ENCODE measurements at regions not wholly inside any gene's neighbourhood (a gene's known extent, or its start where the extent isn't known, plus 50 kb on each side); places are given as distances from the start of the nearest gene placed in this dataset.

DNA sequence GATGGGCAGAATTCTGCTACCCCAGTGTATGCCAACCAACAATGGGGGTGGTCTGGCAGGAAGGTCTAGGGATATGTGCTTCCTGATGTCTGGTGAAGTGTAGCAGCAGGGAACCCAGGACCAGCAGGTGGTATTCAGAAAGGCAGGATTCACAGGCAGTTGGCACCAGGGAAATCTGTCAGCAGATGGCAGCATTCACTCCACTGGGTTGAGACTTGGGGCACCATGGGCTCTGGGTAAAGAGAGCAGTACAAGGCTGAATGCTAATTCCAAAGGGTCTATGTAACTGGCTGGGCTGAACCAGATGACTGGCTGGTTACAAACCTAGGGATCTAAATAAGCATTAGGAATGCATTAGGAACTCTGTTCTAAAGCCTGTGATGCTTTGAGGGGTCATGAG lies 466.9 kb upstream of the STXBP6 start:
- Histone ChIP-seq H3K27me3 (ENCODE audit: insufficient read depth, low read length) (no peaks in the 10 kb centered on the region), H3K27ac (ENCODE audit: low read depth, low read length) (no peak overlapping the region), H3K4me2 (ENCODE audit: insufficient read depth, low read length) (no peak overlapping the region), H3K4me3 (ENCODE audit: insufficient read depth, low read length) (no peak overlapping the region), H3K4me1 (ENCODE audit: insufficient read depth, low read length) (no peaks in the 10 kb centered on the region), H3K79me2 (ENCODE audit: insufficient read depth, low read length) (no peaks in the 10 kb centered on the region), H4K20me1 (ENCODE audit: insufficient read depth, low read length) (no peaks in the 10 kb centered on the region), H3K36me3 (ENCODE audit: insufficient read depth, low read length) (no peaks in the 10 kb centered on the region), H3K9me3 (ENCODE audit: low read depth, low read length) (peaks cover 8% of the 10 kb centered on the region), H2AFZ (ENCODE audit: low read length) (no peak overlapping the region)
- no peak for DNase-seq (ENCODE audit: insufficient read length, low spot score, missing footprints)
- TF ChIP-seq, protein P1, sequence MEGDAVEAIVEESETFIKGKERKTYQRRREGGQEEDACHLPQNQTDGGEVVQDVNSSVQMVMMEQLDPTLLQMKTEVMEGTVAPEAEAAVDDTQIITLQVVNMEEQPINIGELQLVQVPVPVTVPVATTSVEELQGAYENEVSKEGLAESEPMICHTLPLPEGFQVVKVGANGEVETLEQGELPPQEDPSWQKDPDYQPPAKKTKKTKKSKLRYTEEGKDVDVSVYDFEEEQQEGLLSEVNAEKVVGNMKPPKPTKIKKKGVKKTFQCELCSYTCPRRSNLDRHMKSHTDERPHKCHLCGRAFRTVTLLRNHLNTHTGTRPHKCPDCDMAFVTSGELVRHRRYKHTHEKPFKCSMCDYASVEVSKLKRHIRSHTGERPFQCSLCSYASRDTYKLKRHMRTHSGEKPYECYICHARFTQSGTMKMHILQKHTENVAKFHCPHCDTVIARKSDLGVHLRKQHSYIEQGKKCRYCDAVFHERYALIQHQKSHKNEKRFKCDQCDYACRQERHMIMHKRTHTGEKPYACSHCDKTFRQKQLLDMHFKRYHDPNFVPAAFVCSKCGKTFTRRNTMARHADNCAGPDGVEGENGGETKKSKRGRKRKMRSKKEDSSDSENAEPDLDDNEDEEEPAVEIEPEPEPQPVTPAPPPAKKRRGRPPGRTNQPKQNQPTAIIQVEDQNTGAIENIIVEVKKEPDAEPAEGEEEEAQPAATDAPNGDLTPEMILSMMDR (IDR thresholded peaks at IDR 0.05; ENCODE audit: extremely low read depth, low read depth, low read length), result no peak

DNA sequence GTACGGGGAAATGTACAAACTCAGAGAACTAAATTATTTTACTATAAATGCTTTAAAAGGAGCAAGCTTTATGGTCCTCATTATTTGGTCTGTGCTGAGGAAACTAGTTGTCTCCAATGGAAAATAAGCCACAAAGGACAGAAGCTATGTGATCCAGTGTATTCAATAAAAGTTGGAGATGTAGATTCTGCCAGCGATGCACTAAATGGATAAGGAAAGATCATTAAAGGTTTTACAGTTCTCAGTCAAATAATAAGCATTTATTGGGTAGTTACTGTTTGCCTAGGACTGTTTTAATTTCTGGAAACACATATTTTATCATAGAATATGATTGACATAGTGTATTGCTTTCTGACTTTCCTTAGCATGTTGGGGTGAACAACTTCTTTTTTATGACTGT lies 458.9 kb upstream of the STXBP6 start:
- DNase-seq (ENCODE audit: insufficient read length, low spot score, missing footprints), result no peak
- H3K36me3 ChIP-seq (ENCODE audit: insufficient read depth, low read length), result no peaks in the 10 kb centered on the region
- H3K27me3 ChIP-seq (ENCODE audit: insufficient read depth, low read length), result no peaks in the 10 kb centered on the region
- H3K4me2 ChIP-seq (ENCODE audit: insufficient read depth, low read length), result no peak overlapping the region
- H3K9me3 ChIP-seq (ENCODE audit: low read depth, low read length), result peaks cover 9% of the 10 kb centered on the region
- H3K4me3 ChIP-seq (ENCODE audit: insufficient read depth, low read length), result no peak overlapping the region
- TF ChIP-seq, protein P1 (IDR thresholded peaks at IDR 0.05; ENCODE audit: extremely low read depth, low read depth, low read length), result no peak
- no peaks in the 10 kb centered on the region for H3K4me1 ChIP-seq (ENCODE audit: insufficient read depth, low read length)
- no peaks in the 10 kb centered on the region for H3K79me2 ChIP-seq (ENCODE audit: insufficient read depth, low read length)
- no peak overlapping the region for H3K27ac ChIP-seq (ENCODE audit: low read depth, low read length)
- H2AFZ ChIP-seq (ENCODE audit: low read length), result no peak overlapping the region
- H4K20me1 ChIP-seq (ENCODE audit: insufficient read depth, low read length), result no peaks in the 10 kb centered on the region

DNA sequence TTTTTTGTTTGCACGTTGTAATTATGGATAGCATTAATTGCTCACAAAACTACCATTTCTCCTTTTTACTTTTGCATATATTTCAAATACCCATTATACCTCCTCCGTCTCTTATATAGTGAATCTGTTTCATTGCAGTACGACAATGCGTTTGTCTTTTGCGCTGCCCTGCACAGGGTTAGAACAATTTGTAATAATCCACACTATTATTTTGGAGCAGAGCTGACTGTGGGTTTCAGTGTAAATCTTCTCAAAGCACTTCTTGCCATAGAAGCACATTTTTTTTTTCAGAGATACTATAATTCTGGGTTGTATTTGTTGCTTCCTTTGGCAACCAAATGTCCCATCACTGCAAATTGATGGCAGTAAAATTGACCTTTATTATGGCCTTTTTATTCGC lies 451.8 kb upstream of the STXBP6 start:
- Histone ChIP-seq H3K36me3 (ENCODE audit: insufficient read depth, low read length) (no peaks in the 10 kb centered on the region), H3K4me1 (ENCODE audit: insufficient read depth, low read length) (no peaks in the 10 kb centered on the region), H2AFZ (ENCODE audit: low read length) (no peak overlapping the region), H3K9me3 (ENCODE audit: low read depth, low read length) (peaks cover 8% of the 10 kb centered on the region), H3K79me2 (ENCODE audit: insufficient read depth, low read length) (no peaks in the 10 kb centered on the region), H3K27me3 (ENCODE audit: insufficient read depth, low read length) (no peaks in the 10 kb centered on the region), H4K20me1 (ENCODE audit: insufficient read depth, low read length) (no peaks in the 10 kb centered on the region), H3K4me3 (ENCODE audit: insufficient read depth, low read length) (no peak overlapping the region), H3K27ac (ENCODE audit: low read depth, low read length) (no peak overlapping the region), H3K4me2 (ENCODE audit: insufficient read depth, low read length) (no peak overlapping the region)
- TF ChIP-seq, protein P1 (IDR thresholded peaks at IDR 0.05; ENCODE audit: extremely low read depth, low read depth, low read length), result no peak
- no peak for DNase-seq (ENCODE audit: insufficient read length, low spot score, missing footprints)

DNA sequence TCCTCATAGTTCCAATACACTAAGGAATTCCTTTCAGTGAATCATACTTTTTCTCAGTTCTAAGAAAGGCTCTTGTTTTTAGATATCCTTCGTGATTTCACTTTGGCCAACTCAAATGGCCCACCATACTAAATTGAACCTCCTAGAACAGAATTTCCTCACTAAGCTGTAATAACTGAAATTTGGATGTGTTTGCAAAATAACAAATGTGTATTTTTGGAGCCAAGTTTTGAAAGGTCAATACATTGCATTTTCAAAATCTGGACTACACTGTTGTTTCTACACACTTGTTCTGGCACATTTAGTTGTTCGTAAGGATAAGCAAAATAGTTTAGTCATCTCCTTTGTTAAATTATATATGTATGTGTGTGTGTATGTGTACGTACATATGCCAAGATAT lies 439.0 kb upstream of the STXBP6 start:
- H3K4me1 ChIP-seq (ENCODE audit: insufficient read depth, low read length), result no peaks in the 10 kb centered on the region

More for the DNA sequence above, 439.0 kb upstream of the STXBP6 start:
- H3K4me3 ChIP-seq (ENCODE audit: insufficient read depth, low read length), result no peak overlapping the region
- no peaks in the 10 kb centered on the region for H3K27me3 ChIP-seq (ENCODE audit: insufficient read depth, low read length)
- H3K36me3 ChIP-seq (ENCODE audit: insufficient read depth, low read length), result no peaks in the 10 kb centered on the region
- H3K9me3 ChIP-seq (ENCODE audit: low read depth, low read length), result no peaks in the 10 kb centered on the region
- H3K79me2 ChIP-seq (ENCODE audit: insufficient read depth, low read length), result no peaks in the 10 kb centered on the region
- no peak overlapping the region for H2AFZ ChIP-seq (ENCODE audit: low read length)
- DNase-seq (ENCODE audit: insufficient read length, low spot score, missing footprints), result no peak
- H3K4me2 ChIP-seq (ENCODE audit: insufficient read depth, low read length), result no peak overlapping the region
- no peaks in the 10 kb centered on the region for H4K20me1 ChIP-seq (ENCODE audit: insufficient read depth, low read length)
- TF ChIP-seq, protein P1 (IDR thresholded peaks at IDR 0.05; ENCODE audit: extremely low read depth, low read depth, low read length), result no peak
- no peak overlapping the region for H3K27ac ChIP-seq (ENCODE audit: low read depth, low read length)

All from osteoblast (primary cell).